GM23338 (cell line): ENCODE measurements at regions not wholly inside any gene's neighbourhood (a gene's known extent, or its start where the extent isn't known, plus 50 kb on each side); places are given as distances from the start of the nearest gene placed in this dataset.
A peak's percentile ranks its signal among the peaks of the same experiment; 100 is the strongest.

Experiments used
- ATAC-seq: fragments of 200-7000 bp; cut with Tn5 transposase; 3 replicates; pipeline ENCODE4 v1.9.1; 2020
- DNase-seq: peaks from one replicate; pipeline ENCODE4 v3.0.0-alpha.2; 2015; ENCODE audit warnings: low spot score
- H2AFZ ChIP-seq: fragments of 200-600 bp; sonication (generic); 2 replicates; pipeline ENCODE4 v1.8.0; 2016; ENCODE audit warnings: antibody characterized with exemption, mild to moderate bottlenecking, moderate library complexity
- H3F3A ChIP-seq: fragments of 200-600 bp; sonication (generic); replicated peaks from 2 replicates; pipeline ENCODE4 v1.8.0; 2017; ENCODE audit warnings: antibody characterized with exemption, mixed run types, low read depth
- H3K27ac ChIP-seq: fragments of 200-600 bp; sonication (generic); 2 replicates; pipeline ENCODE4 v1.6.1; 2016; ENCODE audit warnings: low read depth
- H3K27me3 ChIP-seq: fragments of 200-600 bp; sonication (generic); 2 replicates; pipeline ENCODE4 v1.8.0; 2016; ENCODE audit warnings: mild to moderate bottlenecking, mixed run types, moderate library complexity; ENCODE audit not compliant: insufficient read depth
- H3K36me3 ChIP-seq: fragments of 200-600 bp; sonication (generic); 2 replicates; pipeline ENCODE4 v1.8.0; 2016; ENCODE audit warnings: mild to moderate bottlenecking; ENCODE audit not compliant: insufficient read depth
- H3K4me1 ChIP-seq: fragments of 200-600 bp; sonication (generic); 2 replicates; pipeline ENCODE4 v1.8.0; 2016; ENCODE audit warnings: mild to moderate bottlenecking, moderate library complexity; ENCODE audit not compliant: insufficient read depth
- H3K4me2 ChIP-seq: fragments of 200-600 bp; sonication (generic); 2 replicates; pipeline ENCODE4 v1.7.1; 2017; ENCODE audit warnings: mixed run types
- H3K4me3 ChIP-seq: fragments of 200-600 bp; sonication (generic); 2 replicates; pipeline ENCODE4 v1.6.1; 2016; ENCODE audit warnings: mixed run types
- H3K79me2 ChIP-seq: fragments of 200-600 bp; sonication (generic); replicated peaks from 2 replicates; pipeline ENCODE4 v1.8.0; 2017; ENCODE audit warnings: mild to moderate bottlenecking; ENCODE audit not compliant: insufficient read depth
- H3K9me2 ChIP-seq: fragments of 200-600 bp; sonication (generic); 2 replicates; pipeline ENCODE4 v1.8.0; 2017; ENCODE audit not compliant: insufficient read depth
- H4K20me1 ChIP-seq: fragments of 200-600 bp; sonication (generic); replicated peaks from 2 replicates; pipeline ENCODE4 v1.8.0; 2017; ENCODE audit warnings: mild to moderate bottlenecking; ENCODE audit not compliant: insufficient read depth
- H3K27ac Mint-ChIP-seq: 2 replicates; pipeline ENCODE4 v1.8.0; 2020; ENCODE audit warnings: inconsistent platforms, mild to moderate bottlenecking, moderate library complexity, mixed read lengths
- H3K27me3 Mint-ChIP-seq: 3 replicates; pipeline ENCODE4 v1.8.0; 2022; ENCODE audit warnings: low read depth, mild to moderate bottlenecking, moderate library complexity, mixed read lengths, inconsistent platforms; ENCODE audit not compliant: insufficient read depth, poor library complexity
- H3K36me3 Mint-ChIP-seq: 3 replicates; pipeline ENCODE4 v1.8.0; 2021; ENCODE audit warnings: low read depth, mild to moderate bottlenecking, inconsistent platforms, moderate library complexity, mixed read lengths
- H3K4me1 Mint-ChIP-seq: 3 replicates; pipeline ENCODE4 v1.8.0; 2020; ENCODE audit warnings: mild to moderate bottlenecking, inconsistent platforms, mixed read lengths
- H3K4me3 Mint-ChIP-seq: 3 replicates; pipeline ENCODE4 v1.8.0; 2021; ENCODE audit warnings: moderate library complexity, mild to moderate bottlenecking, inconsistent platforms, mixed read lengths
- H3K9me3 Mint-ChIP-seq: 3 replicates; pipeline ENCODE4 v1.8.0; 2020; ENCODE audit warnings: moderate library complexity, mild to moderate bottlenecking, inconsistent platforms, mixed read lengths
- CREB1 ChIP-seq: fragments of 250-450 bp; sonication (Bioruptor Pico); IDR thresholded peaks from 2 replicates; pipeline ENCODE4 v1.5.0; 2020; ENCODE audit warnings: low read depth, mild to moderate bottlenecking, moderate library complexity
- CTCF ChIP-seq, 2 experiments: fragments of 200-600 bp in 1 of 2; sonication (generic) in 1 of 2; conservative IDR thresholded peaks; 2 replicates each; pipeline versions ENCODE4 v1.5.1 to v1.6.1; 2016 to 2017; ENCODE audit warnings: antibody characterized with exemption in 2 of 2, low read depth in 2 of 2, mild to moderate bottlenecking in 2 of 2, moderate library complexity in 1 of 2
- EZH2phosphoT487 ChIP-seq: fragments of 200-600 bp; sonication (generic); IDR thresholded peaks from one replicate; pipeline ENCODE4 v1.8.1; 2018; ENCODE audit warnings: antibody characterized with exemption; ENCODE audit not compliant: unreplicated experiment
- JUNB ChIP-seq: IDR thresholded peaks from one replicate; pipeline ENCODE4 v1.6.1; 2016; ENCODE audit warnings: antibody characterized with exemption; ENCODE audit not compliant: unreplicated experiment
- NANOG ChIP-seq: IDR thresholded peaks from 2 replicates; pipeline ENCODE4 v1.6.1; 2016; ENCODE audit warnings: antibody characterized with exemption, borderline replicate concordance
- REST ChIP-seq: IDR thresholded peaks from one replicate; pipeline ENCODE4 v1.6.1; 2018; ENCODE audit warnings: antibody characterized with exemption; ENCODE audit not compliant: unreplicated experiment
- STAT1 ChIP-seq: IDR thresholded peaks from one replicate; pipeline ENCODE4 v1.6.1; 2016; ENCODE audit warnings: antibody characterized with exemption; ENCODE audit not compliant: unreplicated experiment
- ZNF331 ChIP-seq: fragments of 250-450 bp; sonication (Bioruptor Pico); IDR thresholded peaks from 2 replicates; pipeline ENCODE4 v1.5.0; 2020; ENCODE audit warnings: low read depth, mild to moderate bottlenecking, moderate library complexity

DNA sequence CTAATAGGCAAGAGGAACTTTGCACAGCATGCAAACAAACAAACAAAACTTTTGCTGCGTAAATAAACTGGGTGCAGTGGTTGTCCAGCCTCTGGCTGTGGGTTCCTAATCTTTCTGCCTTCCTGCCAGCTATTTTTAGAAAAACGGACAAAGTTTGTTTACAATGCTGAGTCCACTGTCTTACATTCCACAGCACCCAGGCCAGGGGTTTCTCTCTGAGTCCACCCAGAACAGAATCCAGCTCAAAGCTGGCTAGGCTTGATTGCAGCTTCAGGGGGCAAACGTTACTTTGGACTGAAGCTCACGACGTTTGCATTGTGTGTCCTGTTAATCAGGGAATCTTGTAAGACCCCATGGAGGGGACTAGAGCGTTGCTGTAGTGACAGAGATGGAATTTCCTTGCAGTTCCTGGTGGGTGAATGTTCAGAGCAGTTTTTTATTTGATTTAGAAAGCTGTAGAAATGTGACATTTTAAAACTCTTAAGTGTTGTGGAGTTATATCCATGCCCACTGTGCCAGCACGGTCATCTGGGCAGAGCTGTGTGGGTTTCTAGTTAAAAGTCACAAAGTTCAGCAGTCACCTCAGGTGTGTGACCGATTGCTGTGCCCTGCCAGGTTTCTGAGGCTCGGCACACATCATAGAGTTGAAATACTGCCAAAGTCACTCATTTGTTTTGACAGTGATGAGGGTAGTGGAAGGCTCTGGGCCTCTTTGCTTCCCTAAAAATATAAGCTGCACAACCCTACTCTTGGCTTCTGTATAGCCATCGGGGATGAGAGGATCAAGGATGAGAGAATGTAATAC, 247.0 kb downstream of the STK31 start:
- DNase-seq (no peak), ATAC-seq (no peak)
- H3F3A ChIP-seq = no peaks in the 10 kb centered on the region
- H3K4me2 ChIP-seq = no peak overlapping the region
- no peaks in the 10 kb centered on the region for H3K4me1 ChIP-seq
- Mint-ChIP-seq H3K36me3 (no peaks in the 10 kb centered on the region), H3K4me1 (peaks cover 7% of the 10 kb centered on the region; the same call in 2 of the 3 replicates), H3K27ac (0 out of 2 replicates have a peak overlapping the region, but pooled peaks have one; percentile 65), H3K9me3 (no peaks in the 10 kb centered on the region; the same call in 2 of the 3 replicates), H3K27me3 (peaks cover 2% of the 10 kb centered on the region), H3K4me3 (no peak overlapping the region)
- H3K4me3 ChIP-seq = no peak overlapping the region
- H3K79me2 ChIP-seq = no peaks in the 10 kb centered on the region
- H3K27me3 ChIP-seq = no peaks in the 10 kb centered on the region
- 0 out of 2 replicates have a peak, but pooled peaks cover 2% of the 10 kb centered on the region for H3K9me2 ChIP-seq
- peak overlapping the region; percentile 59; the same call in 1 of the 2 replicates for H2AFZ ChIP-seq
- no peaks in the 10 kb centered on the region for H4K20me1 ChIP-seq
- no peaks in the 10 kb centered on the region for H3K36me3 ChIP-seq
- H3K27ac ChIP-seq = no peak overlapping the region
- TF ChIP-seq CREB1 (CRISPR knock-in tag) (no peak), NANOG (no peak)

DNA sequence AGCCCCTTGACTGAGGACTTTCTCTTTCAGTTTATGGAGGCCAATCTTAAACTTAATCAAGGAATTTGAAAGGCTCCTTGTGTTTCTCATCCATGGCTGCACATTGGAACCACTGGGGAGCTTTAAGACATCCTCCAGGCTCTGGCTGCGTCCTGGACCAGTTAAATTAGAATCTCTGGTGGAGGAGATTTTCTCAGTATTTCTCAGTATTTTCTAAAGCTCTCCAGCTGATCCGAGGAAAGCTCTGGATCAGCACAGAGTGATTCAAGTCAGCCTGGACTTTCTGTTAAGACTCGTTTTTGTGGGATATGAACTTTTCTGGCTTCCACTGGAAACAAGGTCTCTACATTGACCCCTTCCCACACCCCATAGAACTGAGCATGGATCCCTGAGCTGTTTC, 249.8 kb downstream of the STK31 start:
- TF ChIP-seq CREB1 (CRISPR knock-in tag) = no peak

GRCh38 chr7:23960361-23960760, 250.3 kb downstream of the STK31 start:
- Mint-ChIP-seq H3K27me3 (peaks cover 2% of the 10 kb centered on the region), H3K9me3 (no peaks in the 10 kb centered on the region; the same call in 2 of the 3 replicates), H3K36me3 (no peaks in the 10 kb centered on the region), H3K4me1 (peaks cover 7% of the 10 kb centered on the region; the same call in 2 of the 3 replicates), H3K27ac (no peak overlapping the region), H3K4me3 (no peak overlapping the region)
- H3F3A ChIP-seq = no peaks in the 10 kb centered on the region
- H2AFZ ChIP-seq = peak overlapping the region; percentile 66; the same call in 1 of the 2 replicates
- H3K4me2 ChIP-seq = no peak overlapping the region
- no peaks in the 10 kb centered on the region for H3K79me2 ChIP-seq
- H3K4me3 ChIP-seq = no peak overlapping the region
- H3K27me3 ChIP-seq = no peaks in the 10 kb centered on the region
- no peaks in the 10 kb centered on the region for H3K36me3 ChIP-seq
- H4K20me1 ChIP-seq = no peaks in the 10 kb centered on the region
- H3K27ac ChIP-seq = no peak overlapping the region
- 0 out of 2 replicates have a peak, but pooled peaks cover 16% of the 10 kb centered on the region for H3K9me2 ChIP-seq
- DNase-seq = no peak
- ATAC-seq = no peak
- H3K4me1 ChIP-seq = no peaks in the 10 kb centered on the region
- no peak for TF ChIP-seq CREB1 (CRISPR knock-in tag)
- no peak for TF ChIP-seq STAT1
- no peak for TF ChIP-seq CTCF (conservative IDR thresholded peaks at IDR 0.05; ENCODE audit: low read depth in 2 of 2)
- no peak for TF ChIP-seq EZH2phosphoT487
- TF ChIP-seq ZNF331 (CRISPR knock-in tag) = no peak
- TF ChIP-seq JUNB = no peak
- TF ChIP-seq REST = no peak

More for the DNA sequence above, 249.8 kb downstream of the STK31 start:
- no peaks in the 10 kb centered on the region for H3K36me3 Mint-ChIP-seq
- Histone ChIP-seq H3K36me3 (no peaks in the 10 kb centered on the region), H3K4me3 (no peak overlapping the region), H3K27me3 (no peaks in the 10 kb centered on the region), H2AFZ (no peak overlapping the region; the same call in 1 of the 2 replicates), H3K27ac (no peak overlapping the region), H3F3A (no peaks in the 10 kb centered on the region), H3K79me2 (no peaks in the 10 kb centered on the region), H4K20me1 (no peaks in the 10 kb centered on the region), H3K4me2 (no peak overlapping the region), H3K4me1 (no peaks in the 10 kb centered on the region), H3K9me2 (0 out of 2 replicates have a peak, but pooled peaks cover 16% of the 10 kb centered on the region)
- peaks cover 2% of the 10 kb centered on the region for H3K27me3 Mint-ChIP-seq
- ATAC-seq (no peak), DNase-seq (no peak)
- no peaks in the 10 kb centered on the region; the same call in 2 of the 3 replicates for H3K9me3 Mint-ChIP-seq
- no peak overlapping the region for H3K4me3 Mint-ChIP-seq
- peaks cover 7% of the 10 kb centered on the region; the same call in 2 of the 3 replicates for H3K4me1 Mint-ChIP-seq
- H3K27ac Mint-ChIP-seq = no peak overlapping the region
